ENCODE measurements at regions not wholly inside any gene's neighbourhood (a gene's known extent, or its start where the extent isn't known, plus 50 kb on each side); places are given as distances from the start of the nearest gene placed in this dataset.

GRCh38 chr2:236809716-236810115, 240.1 kb downstream of the ACKR3 start:
- Histone ChIP-seq H3K9ac (ENCODE audit: low read depth in 2 of 2, low read length in 2 of 2) (no peak overlapping the region), H3K27me3 (no peaks in the 10 kb centered on the region), H3K36me3 (no peaks in the 10 kb centered on the region), H3K4me3 (no peak overlapping the region), H3K4me1 (no peaks in the 10 kb centered on the region), H3K9me3 (no peaks in the 10 kb centered on the region), H3K27ac (no peak overlapping the region)
- intact Hi-C loops (cut with DNase I), result no loop called here
- DNase-seq, result no peak
- TF ChIP-seq CTCF (IDR thresholded peaks at IDR 0.05), result no peak

- H3K4me3 ChIP-seq, result no peak overlapping the region
- intact Hi-C loops (cut with DNase I), result no loop called here
- no peak overlapping the region for H3K9ac ChIP-seq (ENCODE audit: low read depth in 2 of 2, low read length in 2 of 2)
- no peaks in the 10 kb centered on the region for H3K27me3 ChIP-seq
- TF ChIP-seq CTCF (IDR thresholded peaks at IDR 0.05), result no peak
- no peak overlapping the region for H3K27ac ChIP-seq
- no peaks in the 10 kb centered on the region for H3K9me3 ChIP-seq
- no peaks in the 10 kb centered on the region for H3K4me1 ChIP-seq
- no peaks in the 10 kb centered on the region for H3K36me3 ChIP-seq
- DNase-seq, result no peak
Observed at GRCh38 chr2:236811062-236811656, 241.5 kb downstream of the ACKR3 start.

- Histone ChIP-seq H3K4me3 (no peak overlapping the region), H3K36me3 (no peaks in the 10 kb centered on the region), H3K9me3 (no peaks in the 10 kb centered on the region), H3K27me3 (no peaks in the 10 kb centered on the region), H3K27ac (no peak overlapping the region), H3K4me1 (no peaks in the 10 kb centered on the region), H3K9ac (ENCODE audit: low read depth in 2 of 2, low read length in 2 of 2) (no peak overlapping the region)
- no peak for TF ChIP-seq CTCF (IDR thresholded peaks at IDR 0.05)
- intact Hi-C loops (cut with DNase I), result no loop called here
- no peak for DNase-seq
Observed at GRCh38 chr2:236813766-236814165, 244.1 kb downstream of the ACKR3 start.

- Histone ChIP-seq H3K9ac (ENCODE audit: low read depth in 2 of 2, low read length in 2 of 2) (no peak overlapping the region), H3K4me3 (no peak overlapping the region), H3K36me3 (no peaks in the 10 kb centered on the region), H3K9me3 (no peaks in the 10 kb centered on the region), H3K27ac (no peak overlapping the region), H3K27me3 (no peaks in the 10 kb centered on the region), H3K4me1 (no peaks in the 10 kb centered on the region)
- intact Hi-C loops (cut with DNase I), result no loop called here
- TF ChIP-seq CTCF (IDR thresholded peaks at IDR 0.05), result no peak
- no peak for DNase-seq
Observed at GRCh38 chr2:236814593-236814992, 245.0 kb downstream of the ACKR3 start.

- DNase-seq, result no peak
- TF ChIP-seq CTCF (IDR thresholded peaks at IDR 0.05), result no peak
- Histone ChIP-seq H3K36me3 (no peaks in the 10 kb centered on the region), H3K9me3 (no peaks in the 10 kb centered on the region), H3K27me3 (no peaks in the 10 kb centered on the region), H3K4me1 (no peaks in the 10 kb centered on the region), H3K9ac (ENCODE audit: low read depth in 2 of 2, low read length in 2 of 2) (no peak overlapping the region), H3K27ac (no peak overlapping the region), H3K4me3 (no peak overlapping the region)
- intact Hi-C loops (cut with DNase I), result no loop called here
Observed at GRCh38 chr2:236815746-236816145, 246.1 kb downstream of the ACKR3 start.
